ENCODE measurements at regions not wholly inside any gene's neighbourhood (a gene's known extent, or its start where the extent isn't known, plus 50 kb on each side); places are given as distances from the start of the nearest gene placed in this dataset.

- no peaks in the 10 kb centered on the region for H3K36me3 ChIP-seq (ENCODE audit: control insufficient read depth, insufficient read depth, low read length)
- no peaks in the 10 kb centered on the region for H3K9me3 ChIP-seq (ENCODE audit: control insufficient read depth, low read length)
- 89 to 91% methylated on average over 13 of the region's 13 CpGs for WGBS, 2 experiments
- no peak overlapping the region for H3K4me3 ChIP-seq (ENCODE audit: insufficient read depth, low read depth, low read length)
- no peaks in the 10 kb centered on the region for H3K27me3 ChIP-seq (ENCODE audit: control insufficient read depth, insufficient read depth, low read length, poor library complexity, severe bottlenecking)
- no peak overlapping the region for H3K27ac ChIP-seq (ENCODE audit: insufficient read depth, low read depth, low read length, poor library complexity, severe bottlenecking)
- H3K4me1 ChIP-seq (ENCODE audit: control insufficient read depth, insufficient read depth, low read length), result no peaks in the 10 kb centered on the region
These were observed 221.4 kb upstream of the RREB1 start for GRCh38 chr6:6886171-6886885.

DNA sequence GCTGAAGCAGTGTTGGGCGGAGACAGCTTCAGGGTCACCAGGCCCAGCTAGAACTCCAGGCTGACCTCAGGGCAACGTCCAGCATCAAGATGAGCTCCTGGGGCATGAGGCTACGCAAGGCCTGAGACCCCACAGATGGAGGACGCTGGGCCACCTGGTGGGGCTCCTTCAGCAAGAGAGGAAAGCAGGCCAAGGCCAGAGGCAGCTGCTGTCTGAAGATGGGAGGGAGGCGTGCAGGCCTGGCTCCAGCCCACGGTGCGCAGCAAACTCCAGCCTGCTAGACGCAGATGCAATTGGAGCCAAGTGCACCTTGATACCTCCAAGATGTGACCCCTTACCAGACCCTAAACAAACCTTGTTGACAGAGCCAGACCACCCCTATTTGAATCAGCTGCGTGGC, 220.9 kb upstream of the RREB1 start:
- no peaks in the 10 kb centered on the region for H3K4me1 ChIP-seq (ENCODE audit: control insufficient read depth, insufficient read depth, low read length)
- no peak overlapping the region for H3K4me3 ChIP-seq (ENCODE audit: insufficient read depth, low read depth, low read length)
- H3K9me3 ChIP-seq (ENCODE audit: control insufficient read depth, low read length), result no peaks in the 10 kb centered on the region
- WGBS, 2 experiments, result 94% methylated on average over 9 of the region's 9 CpGs
- no peaks in the 10 kb centered on the region for H3K36me3 ChIP-seq (ENCODE audit: control insufficient read depth, insufficient read depth, low read length)
- H3K27ac ChIP-seq (ENCODE audit: insufficient read depth, low read depth, low read length, poor library complexity, severe bottlenecking), result no peak overlapping the region
- H3K27me3 ChIP-seq (ENCODE audit: control insufficient read depth, insufficient read depth, low read length, poor library complexity, severe bottlenecking), result no peaks in the 10 kb centered on the region

DNA sequence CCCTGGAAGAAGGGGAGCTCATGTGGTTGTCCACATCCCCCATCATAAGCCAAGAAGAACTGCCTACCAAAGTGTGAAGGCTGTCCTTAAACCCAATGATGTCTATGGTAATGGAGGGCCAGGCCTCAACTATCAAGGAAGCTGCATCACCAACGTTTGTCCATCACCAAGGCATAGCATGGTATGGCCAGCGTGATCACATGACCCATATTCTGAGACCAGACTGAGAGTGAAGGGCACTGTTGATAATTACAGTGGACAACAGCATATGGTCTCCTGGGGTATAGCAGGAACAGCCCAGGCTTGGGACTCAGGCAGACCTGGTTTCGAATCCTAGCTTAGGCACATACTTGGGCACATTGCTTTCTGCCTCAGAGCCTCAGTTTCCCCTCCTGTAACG, 218.2 kb upstream of the RREB1 start:
- H3K27me3 ChIP-seq (ENCODE audit: control insufficient read depth, insufficient read depth, low read length, poor library complexity, severe bottlenecking), result no peaks in the 10 kb centered on the region
- WGBS, 2 experiments, result 89 to 90% methylated on average over 4 of the region's 4 CpGs
- no peak overlapping the region for H3K4me3 ChIP-seq (ENCODE audit: insufficient read depth, low read depth, low read length)
- no peaks in the 10 kb centered on the region for H3K36me3 ChIP-seq (ENCODE audit: control insufficient read depth, insufficient read depth, low read length)
- H3K9me3 ChIP-seq (ENCODE audit: control insufficient read depth, low read length), result no peaks in the 10 kb centered on the region
- H3K27ac ChIP-seq (ENCODE audit: insufficient read depth, low read depth, low read length, poor library complexity, severe bottlenecking), result no peak overlapping the region
- no peaks in the 10 kb centered on the region for H3K4me1 ChIP-seq (ENCODE audit: control insufficient read depth, insufficient read depth, low read length)

- Histone ChIP-seq H3K4me3 (ENCODE audit: insufficient read depth, low read depth, low read length) (no peak overlapping the region), H3K36me3 (ENCODE audit: control insufficient read depth, insufficient read depth, low read length) (no peaks in the 10 kb centered on the region), H3K9me3 (ENCODE audit: control insufficient read depth, low read length) (no peaks in the 10 kb centered on the region), H3K27me3 (ENCODE audit: control insufficient read depth, insufficient read depth, low read length, poor library complexity, severe bottlenecking) (no peaks in the 10 kb centered on the region), H3K27ac (ENCODE audit: insufficient read depth, low read depth, low read length, poor library complexity, severe bottlenecking) (no peak overlapping the region), H3K4me1 (ENCODE audit: control insufficient read depth, insufficient read depth, low read length) (no peaks in the 10 kb centered on the region)
- WGBS, 2 experiments, result 19 to 25% methylated on average over 6 of the region's 6 CpGs
These were observed 217.3 kb upstream of the RREB1 start for GRCh38 chr6:6890400-6890858.

- Histone ChIP-seq H3K27me3 (ENCODE audit: control insufficient read depth, insufficient read depth, low read length, poor library complexity, severe bottlenecking) (no peaks in the 10 kb centered on the region), H3K4me3 (ENCODE audit: insufficient read depth, low read depth, low read length) (no peak overlapping the region), H3K4me1 (ENCODE audit: control insufficient read depth, insufficient read depth, low read length) (no peaks in the 10 kb centered on the region), H3K27ac (ENCODE audit: insufficient read depth, low read depth, low read length, poor library complexity, severe bottlenecking) (no peak overlapping the region), H3K9me3 (ENCODE audit: control insufficient read depth, low read length) (no peaks in the 10 kb centered on the region), H3K36me3 (ENCODE audit: control insufficient read depth, insufficient read depth, low read length) (no peaks in the 10 kb centered on the region)
- WGBS, 2 experiments, result 91 to 95% methylated on average over 8 of the region's 8 CpGs
These were observed 216.5 kb upstream of the RREB1 start for GRCh38 chr6:6891125-6891721.

DNA sequence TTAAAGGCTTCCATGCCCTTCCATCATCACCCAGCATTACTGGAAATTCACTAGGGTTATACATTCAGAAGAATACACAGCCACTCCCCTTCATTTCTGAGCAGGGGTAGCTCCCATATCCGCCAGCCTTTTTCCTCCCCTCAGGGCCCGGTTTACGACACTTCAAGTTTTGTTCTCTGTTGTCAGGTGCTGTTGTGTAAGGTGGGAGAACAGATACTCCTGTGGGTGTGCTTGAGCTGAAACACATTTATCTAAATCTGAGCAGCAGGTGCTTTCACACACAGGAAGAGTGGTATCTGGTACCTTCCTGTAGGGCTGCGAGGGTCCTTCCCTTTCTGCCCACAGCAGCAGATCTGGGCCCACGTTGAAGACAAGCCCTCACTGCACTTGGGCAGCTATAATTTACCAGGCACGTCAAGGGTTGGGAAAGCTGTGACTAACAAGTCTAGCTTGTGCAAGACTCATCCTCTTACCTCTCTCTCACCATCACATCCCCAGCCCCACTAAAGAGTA, 215.8 kb upstream of the RREB1 start:
- no peaks in the 10 kb centered on the region for H3K27me3 ChIP-seq (ENCODE audit: control insufficient read depth, insufficient read depth, low read length, poor library complexity, severe bottlenecking)
- H3K9me3 ChIP-seq (ENCODE audit: control insufficient read depth, low read length), result no peaks in the 10 kb centered on the region
- H3K4me1 ChIP-seq (ENCODE audit: control insufficient read depth, insufficient read depth, low read length), result no peaks in the 10 kb centered on the region
- no peaks in the 10 kb centered on the region for H3K36me3 ChIP-seq (ENCODE audit: control insufficient read depth, insufficient read depth, low read length)
- H3K27ac ChIP-seq (ENCODE audit: insufficient read depth, low read depth, low read length, poor library complexity, severe bottlenecking), result no peak overlapping the region
- 91 to 93% methylated on average over 4 to 6 of the region's 6 CpGs for WGBS, 2 experiments
- H3K4me3 ChIP-seq (ENCODE audit: insufficient read depth, low read depth, low read length), result no peak overlapping the region

- 85 to 86% methylated on average over 17 of the region's 17 CpGs for WGBS, 2 experiments
- Histone ChIP-seq H3K4me3 (ENCODE audit: insufficient read depth, low read depth, low read length) (no peak overlapping the region), H3K27ac (ENCODE audit: insufficient read depth, low read depth, low read length, poor library complexity, severe bottlenecking) (no peak overlapping the region), H3K36me3 (ENCODE audit: control insufficient read depth, insufficient read depth, low read length) (no peaks in the 10 kb centered on the region), H3K9me3 (ENCODE audit: control insufficient read depth, low read length) (no peaks in the 10 kb centered on the region), H3K4me1 (ENCODE audit: control insufficient read depth, insufficient read depth, low read length) (no peaks in the 10 kb centered on the region), H3K27me3 (ENCODE audit: control insufficient read depth, insufficient read depth, low read length, poor library complexity, severe bottlenecking) (no peaks in the 10 kb centered on the region)
These were observed 214.8 kb upstream of the RREB1 start for GRCh38 chr6:6892744-6893583.

GRCh38 chr6:6893701-6894100, 214.1 kb upstream of the RREB1 start:
- no peaks in the 10 kb centered on the region for H3K9me3 ChIP-seq (ENCODE audit: control insufficient read depth, low read length)
- no peaks in the 10 kb centered on the region for H3K27me3 ChIP-seq (ENCODE audit: control insufficient read depth, insufficient read depth, low read length, poor library complexity, severe bottlenecking)
- H3K36me3 ChIP-seq (ENCODE audit: control insufficient read depth, insufficient read depth, low read length), result no peaks in the 10 kb centered on the region
- 82 to 84% methylated on average over 19 of the region's 19 CpGs for WGBS, 2 experiments
- no peak overlapping the region for H3K27ac ChIP-seq (ENCODE audit: insufficient read depth, low read depth, low read length, poor library complexity, severe bottlenecking)
- H3K4me1 ChIP-seq (ENCODE audit: control insufficient read depth, insufficient read depth, low read length), result no peaks in the 10 kb centered on the region
- H3K4me3 ChIP-seq (ENCODE audit: insufficient read depth, low read depth, low read length), result no peak overlapping the region

DNA sequence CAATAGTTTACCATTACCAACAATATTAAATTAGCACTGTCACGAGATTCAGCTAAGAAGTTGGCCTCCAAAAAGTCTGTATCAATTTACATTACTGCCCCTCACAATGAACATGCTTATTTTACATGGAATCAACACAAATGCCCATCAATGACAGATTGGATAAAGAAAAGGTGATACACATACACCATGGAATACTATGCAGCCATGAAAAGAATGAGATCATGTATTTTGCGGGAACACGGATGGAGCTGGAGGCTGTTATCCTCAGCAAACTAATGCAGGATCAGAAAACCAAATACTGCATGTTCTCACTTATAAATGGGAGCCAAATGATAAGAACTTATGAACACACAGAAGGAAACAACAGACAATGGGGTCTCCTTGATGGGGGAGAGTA, 211.8 kb upstream of the RREB1 start:
- no peaks in the 10 kb centered on the region for H3K4me1 ChIP-seq (ENCODE audit: control insufficient read depth, insufficient read depth, low read length)
- no peaks in the 10 kb centered on the region for H3K9me3 ChIP-seq (ENCODE audit: control insufficient read depth, low read length)
- H3K27ac ChIP-seq (ENCODE audit: insufficient read depth, low read depth, low read length, poor library complexity, severe bottlenecking), result no peak overlapping the region
- WGBS, 2 experiments, result 89 to 91% methylated on average over 3 of the region's 3 CpGs
- H3K36me3 ChIP-seq (ENCODE audit: control insufficient read depth, insufficient read depth, low read length), result no peaks in the 10 kb centered on the region
- no peak overlapping the region for H3K4me3 ChIP-seq (ENCODE audit: insufficient read depth, low read depth, low read length)
- no peaks in the 10 kb centered on the region for H3K27me3 ChIP-seq (ENCODE audit: control insufficient read depth, insufficient read depth, low read length, poor library complexity, severe bottlenecking)

DNA sequence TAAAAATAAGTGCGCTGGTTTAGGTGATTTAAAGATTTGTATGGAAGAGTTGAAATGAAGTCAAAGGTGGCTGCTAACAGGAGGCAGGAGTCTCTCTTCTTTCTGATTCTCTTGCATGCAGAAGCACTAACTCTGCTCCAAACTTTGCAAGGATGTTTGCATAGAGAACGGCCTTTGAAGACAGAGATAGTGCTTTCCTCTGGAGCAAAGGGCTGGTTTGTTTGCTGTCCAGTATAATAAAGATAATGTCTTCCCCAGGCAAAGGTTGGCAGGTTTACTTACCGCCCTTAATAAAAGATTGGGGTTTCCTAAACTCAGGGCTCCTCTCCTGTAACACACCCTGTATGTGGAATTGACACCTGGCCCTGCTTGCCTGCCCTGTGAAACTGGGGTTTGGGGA, 210.6 kb upstream of the RREB1 start:
- WGBS, 2 experiments, result 89 to 93% methylated on average over 3 of the region's 3 CpGs
- no peaks in the 10 kb centered on the region for H3K36me3 ChIP-seq (ENCODE audit: control insufficient read depth, insufficient read depth, low read length)
- no peaks in the 10 kb centered on the region for H3K9me3 ChIP-seq (ENCODE audit: control insufficient read depth, low read length)
- H3K4me1 ChIP-seq (ENCODE audit: control insufficient read depth, insufficient read depth, low read length), result no peaks in the 10 kb centered on the region
- H3K27ac ChIP-seq (ENCODE audit: insufficient read depth, low read depth, low read length, poor library complexity, severe bottlenecking), result no peak overlapping the region
- no peaks in the 10 kb centered on the region for H3K27me3 ChIP-seq (ENCODE audit: control insufficient read depth, insufficient read depth, low read length, poor library complexity, severe bottlenecking)
- no peak overlapping the region for H3K4me3 ChIP-seq (ENCODE audit: insufficient read depth, low read depth, low read length)

Data from ectodermal cell (in vitro differentiated cells).